ENCODE measurements at regions not wholly inside any gene's neighbourhood (a gene's known extent, or its start where the extent isn't known, plus 50 kb on each side); places are given as distances from the start of the nearest gene placed in this dataset.

- no peak for DNase-seq (ENCODE audit: low spot score)
Measured at GRCh38 chr7:7051206-7051877, 131.0 kb upstream of the C1GALT1 start.

GRCh38 chr7:7054252-7054830 lies 128.0 kb upstream of the C1GALT1 start:
- no peak for DNase-seq (ENCODE audit: low spot score)

- DNase-seq (ENCODE audit: low spot score): no peak
Measured at GRCh38 chr7:7060828-7061599, 121.3 kb upstream of the C1GALT1 start.

- DNase-seq (ENCODE audit: low spot score): no peak
Measured at GRCh38 chr7:7077945-7078344, 104.4 kb upstream of the C1GALT1 start.

GRCh38 chr7:7080802-7081201 lies 101.5 kb upstream of the C1GALT1 start:
- DNase-seq (ENCODE audit: low spot score): no peak

GRCh38 chr7:7090460-7090859 lies 91.9 kb upstream of the C1GALT1 start:
- no peak for DNase-seq (ENCODE audit: low spot score)

- no peak for DNase-seq (ENCODE audit: low spot score)
Measured at GRCh38 chr7:7098280-7098818, 84.0 kb upstream of the C1GALT1 start.

GRCh38 chr7:7099584-7100014 lies 82.7 kb upstream of the C1GALT1 start:
- DNase-seq (ENCODE audit: low spot score): peak; percentile 53

GRCh38 chr7:7100432-7100849 lies 81.9 kb upstream of the C1GALT1 start:
- no peak for DNase-seq (ENCODE audit: low spot score)

GRCh38 chr7:7102906-7103305 lies 79.4 kb upstream of the C1GALT1 start:
- DNase-seq (ENCODE audit: low spot score): no peak

GRCh38 chr7:7103343-7104313 lies 78.7 kb upstream of the C1GALT1 start:
- peak; percentile 25 for DNase-seq (ENCODE audit: low spot score)

GRCh38 chr7:7104314-7104698 lies 78.0 kb upstream of the C1GALT1 start:
- no peak for DNase-seq (ENCODE audit: low spot score)

- no peak for DNase-seq (ENCODE audit: low spot score)
Measured at GRCh38 chr7:7104971-7105370, 77.4 kb upstream of the C1GALT1 start.

GRCh38 chr7:7105800-7106582 lies 76.4 kb upstream of the C1GALT1 start:
- no peak for DNase-seq (ENCODE audit: low spot score)

GRCh38 chr7:7108931-7109330 lies 73.4 kb upstream of the C1GALT1 start:
- no peak for DNase-seq (ENCODE audit: low spot score)

- no peak for DNase-seq (ENCODE audit: low spot score)
Measured at GRCh38 chr7:7109934-7110333, 72.4 kb upstream of the C1GALT1 start.

- no peak for DNase-seq (ENCODE audit: low spot score)
Measured at GRCh38 chr7:7110706-7111105, 71.6 kb upstream of the C1GALT1 start.

- DNase-seq (ENCODE audit: low spot score): no peak
Measured at GRCh38 chr7:7112868-7113267, 69.5 kb upstream of the C1GALT1 start.

GRCh38 chr7:7114575-7115291 lies 67.6 kb upstream of the C1GALT1 start:
- DNase-seq (ENCODE audit: low spot score): peak; percentile 59

GRCh38 chr7:7117935-7118586 lies 64.3 kb upstream of the C1GALT1 start:
- DNase-seq (ENCODE audit: low spot score): no peak

Data from HuH-7 (cell line).